ENCODE measurements at regions not wholly inside any gene's neighbourhood (a gene's known extent, or its start where the extent isn't known, plus 50 kb on each side); places are given as distances from the start of the nearest gene placed in this dataset.

DNA sequence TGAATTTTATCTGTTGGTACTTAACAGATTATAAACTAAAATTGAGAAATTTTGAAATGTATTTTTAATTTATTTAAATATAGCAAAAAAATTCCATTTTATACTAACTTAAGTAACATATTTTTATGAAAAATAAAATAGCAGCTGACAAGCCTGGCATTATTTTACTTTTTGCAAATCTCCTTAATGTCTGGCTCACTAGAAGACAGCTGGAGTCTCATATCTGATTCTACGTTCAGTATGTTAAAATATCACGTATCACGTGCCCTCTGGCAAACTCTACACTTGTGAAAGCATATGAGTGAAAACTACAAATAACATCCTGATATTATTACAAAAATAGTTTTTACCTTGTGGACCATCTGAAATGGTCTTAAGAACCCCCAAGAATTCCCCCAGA is 513.2 kb upstream of the NBEA start:
- intact Hi-C loops (cut with micrococcal nuclease; ENCODE audit: unreplicated experiment), result no loop called here
- Histone ChIP-seq H3K27ac (no peak overlapping the region), H3K4me2 (no peak overlapping the region), H3F3A (ENCODE audit: insufficient read depth, low read depth) (no peaks in the 10 kb centered on the region), H2AFZ (no peak overlapping the region), H3K27me3 (ENCODE audit: insufficient read depth, low read depth) (no peaks in the 10 kb centered on the region), H4K20me1 (ENCODE audit: insufficient read depth) (no peaks in the 10 kb centered on the region), H3K4me3 (no peak overlapping the region), H3K9me2 (ENCODE audit: insufficient read depth) (no peaks in the 10 kb centered on the region; the same call in 1 of the 2 replicates), H3K4me1 (replicated peaks; ENCODE audit: insufficient read depth) (no peaks in the 10 kb centered on the region), H3K9me3 (ENCODE audit: insufficient read depth, low read depth) (no peaks in the 10 kb centered on the region), H3K79me2 (ENCODE audit: low read depth) (no peaks in the 10 kb centered on the region), H3K36me3 (ENCODE audit: low read depth) (no peaks in the 10 kb centered on the region)
- TF ChIP-seq EZH2 (IDR thresholded peaks at IDR 0.05; ENCODE audit: low read depth), result no peak
- TF ChIP-seq, protein P1, sequence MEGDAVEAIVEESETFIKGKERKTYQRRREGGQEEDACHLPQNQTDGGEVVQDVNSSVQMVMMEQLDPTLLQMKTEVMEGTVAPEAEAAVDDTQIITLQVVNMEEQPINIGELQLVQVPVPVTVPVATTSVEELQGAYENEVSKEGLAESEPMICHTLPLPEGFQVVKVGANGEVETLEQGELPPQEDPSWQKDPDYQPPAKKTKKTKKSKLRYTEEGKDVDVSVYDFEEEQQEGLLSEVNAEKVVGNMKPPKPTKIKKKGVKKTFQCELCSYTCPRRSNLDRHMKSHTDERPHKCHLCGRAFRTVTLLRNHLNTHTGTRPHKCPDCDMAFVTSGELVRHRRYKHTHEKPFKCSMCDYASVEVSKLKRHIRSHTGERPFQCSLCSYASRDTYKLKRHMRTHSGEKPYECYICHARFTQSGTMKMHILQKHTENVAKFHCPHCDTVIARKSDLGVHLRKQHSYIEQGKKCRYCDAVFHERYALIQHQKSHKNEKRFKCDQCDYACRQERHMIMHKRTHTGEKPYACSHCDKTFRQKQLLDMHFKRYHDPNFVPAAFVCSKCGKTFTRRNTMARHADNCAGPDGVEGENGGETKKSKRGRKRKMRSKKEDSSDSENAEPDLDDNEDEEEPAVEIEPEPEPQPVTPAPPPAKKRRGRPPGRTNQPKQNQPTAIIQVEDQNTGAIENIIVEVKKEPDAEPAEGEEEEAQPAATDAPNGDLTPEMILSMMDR (conservative IDR thresholded peaks at IDR 0.05), result no peak
- no peak for DNase-seq
- ChIA-PET POLR2A (ENCODE audit: unreplicated experiment) (no interaction called here), CTCF (no interaction called here)
- no TSS peak for BruUV-seq (replicated peaks)

DNA sequence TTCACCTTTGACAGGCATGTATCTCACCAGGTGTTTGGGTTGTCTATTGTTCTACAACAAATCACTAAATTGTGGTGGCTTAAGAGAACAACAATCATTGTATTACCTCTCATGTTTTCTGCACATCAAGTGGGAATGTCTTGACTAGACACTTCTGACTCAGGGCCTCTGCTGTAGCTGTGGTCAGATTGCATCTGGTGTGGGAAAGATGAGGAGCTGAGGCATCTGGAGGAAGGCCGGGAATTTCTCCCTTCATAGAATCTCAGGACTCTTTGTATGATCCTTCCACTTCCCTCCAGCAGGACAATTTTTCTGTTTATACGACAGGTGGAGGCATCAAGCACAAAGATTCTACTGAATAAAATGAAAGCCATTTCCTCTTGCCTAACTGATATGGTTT is 511.8 kb upstream of the NBEA start:
- Histone ChIP-seq H3K4me1 (replicated peaks; ENCODE audit: insufficient read depth) (no peaks in the 10 kb centered on the region), H3F3A (ENCODE audit: insufficient read depth, low read depth) (no peaks in the 10 kb centered on the region), H3K4me2 (no peak overlapping the region), H3K9me2 (ENCODE audit: insufficient read depth) (no peaks in the 10 kb centered on the region; the same call in 1 of the 2 replicates), H3K9me3 (ENCODE audit: insufficient read depth, low read depth) (no peaks in the 10 kb centered on the region), H3K4me3 (no peak overlapping the region), H3K36me3 (ENCODE audit: low read depth) (no peaks in the 10 kb centered on the region), H2AFZ (no peak overlapping the region), H3K79me2 (ENCODE audit: low read depth) (no peaks in the 10 kb centered on the region), H3K27ac (no peak overlapping the region), H3K27me3 (ENCODE audit: insufficient read depth, low read depth) (no peaks in the 10 kb centered on the region), H4K20me1 (ENCODE audit: insufficient read depth) (no peaks in the 10 kb centered on the region)
- TF ChIP-seq, protein P1 (conservative IDR thresholded peaks at IDR 0.05), result no peak
- TF ChIP-seq EZH2 (IDR thresholded peaks at IDR 0.05; ENCODE audit: low read depth), result no peak
- DNase-seq, result no peak
- ChIA-PET POLR2A (ENCODE audit: unreplicated experiment) (no interaction called here), CTCF (no interaction called here)
- BruUV-seq (replicated peaks), result no TSS peak
- intact Hi-C loops (cut with micrococcal nuclease; ENCODE audit: unreplicated experiment), result no loop called here

DNA sequence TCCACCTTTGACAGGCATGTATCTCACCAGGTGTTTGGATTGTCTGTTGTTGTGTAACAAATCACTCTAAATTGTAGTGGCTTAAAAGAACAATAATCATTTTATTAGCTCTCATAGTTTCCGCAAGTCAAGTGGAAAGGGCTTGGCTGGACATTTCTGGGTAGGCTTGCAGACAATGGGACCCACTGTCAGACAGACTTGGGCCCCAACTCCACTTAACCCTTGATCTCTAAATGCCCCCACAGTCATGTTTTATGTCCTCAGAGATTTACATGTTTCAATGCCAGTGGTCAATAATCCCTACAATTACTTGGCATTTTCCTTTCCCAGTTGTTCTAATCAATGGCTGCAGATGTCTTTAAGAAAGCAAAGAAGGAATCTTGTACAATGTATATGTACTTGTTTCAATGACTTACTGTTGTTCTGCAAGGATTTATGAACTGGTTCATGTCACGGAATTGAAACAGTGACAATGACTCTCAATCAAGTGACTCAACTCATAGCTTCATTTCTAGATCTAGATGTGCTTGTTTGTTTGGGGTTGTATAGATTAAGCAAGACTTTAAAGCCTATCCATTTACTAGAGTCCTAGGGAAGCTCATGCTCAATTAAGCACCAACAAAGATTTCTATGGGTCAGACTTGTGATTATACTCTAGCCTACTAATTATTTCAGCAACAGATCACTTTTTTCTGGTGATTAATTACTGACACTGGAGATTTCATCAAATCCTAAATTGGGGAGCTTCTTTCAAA is 510.1 kb upstream of the NBEA start:
- TF ChIP-seq EZH2 (IDR thresholded peaks at IDR 0.05; ENCODE audit: low read depth), result no peak
- TF ChIP-seq, protein P1 (conservative IDR thresholded peaks at IDR 0.05), result no peak
- H3K27ac ChIP-seq, result no peak overlapping the region
- no peak overlapping the region for H3K4me3 ChIP-seq
- no peaks in the 10 kb centered on the region for H3K36me3 ChIP-seq (ENCODE audit: low read depth)
- CTCF ChIA-PET, result no interaction called here
- POLR2A ChIA-PET (ENCODE audit: unreplicated experiment), result no interaction called here
- no peaks in the 10 kb centered on the region for H3K27me3 ChIP-seq (ENCODE audit: insufficient read depth, low read depth)
- H3K4me2 ChIP-seq, result no peak overlapping the region
- no peaks in the 10 kb centered on the region; the same call in 1 of the 2 replicates for H3K9me2 ChIP-seq (ENCODE audit: insufficient read depth)
- intact Hi-C loops (cut with micrococcal nuclease; ENCODE audit: unreplicated experiment), result no loop called here
- H3F3A ChIP-seq (ENCODE audit: insufficient read depth, low read depth), result no peaks in the 10 kb centered on the region
- H4K20me1 ChIP-seq (ENCODE audit: insufficient read depth), result no peaks in the 10 kb centered on the region
- H3K79me2 ChIP-seq (ENCODE audit: low read depth), result no peaks in the 10 kb centered on the region
- no peak overlapping the region for H2AFZ ChIP-seq
- peaks cover 5% of the 10 kb centered on the region; the same call in 1 of the 2 replicates for H3K9me3 ChIP-seq (ENCODE audit: insufficient read depth, low read depth)
- BruUV-seq (replicated peaks), result no TSS peak
- H3K4me1 ChIP-seq (replicated peaks; ENCODE audit: insufficient read depth), result no peaks in the 10 kb centered on the region
- DNase-seq, result no peak
